Caco-2 (cell line): ENCODE measurements at regions not wholly inside any gene's neighbourhood (a gene's known extent, or its start where the extent isn't known, plus 50 kb on each side); places are given as distances from the start of the nearest gene placed in this dataset.

Source experiments
- BruUV-seq: library from RNA; stranded (reverse); fragments of 400-500 nt; replicated peaks from 2 replicates; lab custom pipeline; 2021; lab: Mats Ljungman, UMichigan
- CTCF ChIA-PET: fragments of 300-600 bp; sonication (Branson Sonifier 250); formaldehyde crosslinking; loops from one replicate; lab custom pipeline; 2022; ENCODE audit warnings: antibody characterized with exemption; lab: Charles Lee
- POLR2A ChIA-PET: fragments of 300-600 bp; sonication (Branson Sonifier 250); formaldehyde crosslinking; loops from one replicate; lab custom pipeline; 2022; ENCODE audit warnings: antibody characterized with exemption; lab: Charles Lee
- DNase-seq, 2 experiments: peaks; one replicate each; pipeline versions ENCODE4 v3.0.0 to v3.0.0-alpha.2; 2020 to 2022
- H3K27me3 ChIP-seq: replicated peaks from 2 replicates; pipeline ENCODE4 v1.6.0; 2011; ENCODE audit warnings: low read length; ENCODE audit not compliant: control insufficient read depth, insufficient read depth
- H3K36me3 ChIP-seq: 2 replicates; pipeline ENCODE4 v1.5.1; 2011; ENCODE audit warnings: low read length; ENCODE audit not compliant: control insufficient read depth, insufficient read depth
- H3K4me1 ChIP-seq: fragments of 250-450 bp; sonication (Bioruptor Pico); 2 replicates; pipeline ENCODE4 v1.5.1; 2020; ENCODE audit warnings: mild to moderate bottlenecking
- H3K4me3 ChIP-seq: 2 replicates; pipeline ENCODE4 v1.5.1; 2011; ENCODE audit warnings: low read depth, mild to moderate bottlenecking, control low read depth, low read length
- H3K9me3 ChIP-seq: fragments of 250-450 bp; sonication (Bioruptor Pico); 2 replicates; pipeline ENCODE4 v1.5.1; 2020; ENCODE audit warnings: mild to moderate bottlenecking, moderate library complexity
- H3K27ac Mint-ChIP-seq: one replicate; pipeline ENCODE4 v1.8.0; 2022; ENCODE audit warnings: mixed read lengths; ENCODE audit not compliant: unreplicated experiment
- H3K27me3 Mint-ChIP-seq: one replicate; pipeline ENCODE4 v1.8.0; 2022; ENCODE audit warnings: mixed read lengths; ENCODE audit not compliant: insufficient read depth, unreplicated experiment
- H3K36me3 Mint-ChIP-seq: one replicate; pipeline ENCODE4 v1.8.0; 2022; ENCODE audit warnings: mild to moderate bottlenecking, mixed read lengths; ENCODE audit not compliant: insufficient read depth, unreplicated experiment
- H3K4me1 Mint-ChIP-seq: one replicate; pipeline ENCODE4 v1.8.0; 2022; ENCODE audit warnings: low read depth, mixed read lengths; ENCODE audit not compliant: unreplicated experiment
- H3K4me3 Mint-ChIP-seq: one replicate; pipeline ENCODE4 v1.8.0; 2022; ENCODE audit warnings: mild to moderate bottlenecking, moderate library complexity, mixed read lengths; ENCODE audit not compliant: unreplicated experiment
- H3K9me3 Mint-ChIP-seq: one replicate; pipeline ENCODE4 v1.8.0; 2022; ENCODE audit warnings: mixed read lengths; ENCODE audit not compliant: unreplicated experiment
- intact Hi-C: fragments of 100-400 bp; cut with micrococcal nuclease; formaldehyde crosslinking; loops from one replicate; pipeline ENCODE4 v1.10.0; 2022; ENCODE audit not compliant: unreplicated experiment
- TF ChIP-seq, protein P1 (sequence below), 2 experiments: fragments of 200-600 bp in 1 of 2; IDR thresholded peaks; 1 replicate in 1 of 2; 2 replicates in 1 of 2; pipeline versions ENCODE4 v1.5.1 to v1.8.0; 2011 to 2022; ENCODE audit warnings: antibody characterized with exemption in 1 of 2, control low read depth in 1 of 2, inconsistent platforms in 1 of 2, low read depth in 1 of 2, low read length in 1 of 2, mild to moderate bottlenecking in 1 of 2, moderate library complexity in 1 of 2; ENCODE audit not compliant: insufficient read depth in 1 of 2, severe bottlenecking in 1 of 2, unreplicated experiment in 1 of 2

DNA sequence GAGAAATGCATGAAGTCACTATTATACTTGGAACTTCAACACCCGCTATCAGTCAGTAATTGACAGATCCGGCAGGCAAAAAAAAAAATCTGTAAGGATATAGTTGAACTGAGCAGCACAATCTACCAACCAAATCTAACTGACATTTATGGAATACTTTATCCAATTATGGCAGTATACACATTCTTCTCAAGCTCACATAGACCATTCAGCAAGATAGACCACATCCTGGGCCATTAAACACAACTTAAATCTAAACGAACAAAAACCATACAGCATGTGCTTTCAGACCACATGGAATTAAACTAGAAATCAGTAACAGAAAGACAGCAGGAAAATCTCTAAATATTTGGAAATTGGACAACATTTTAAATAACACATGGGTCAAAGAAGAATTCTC, 112.7 kb downstream of the MPP7 start:
- no peaks in the 10 kb centered on the region for H3K27me3 ChIP-seq
- Mint-ChIP-seq H3K4me3 (no peak overlapping the region), H3K27ac (no peak overlapping the region), H3K4me1 (peaks cover 7% of the 10 kb centered on the region), H3K9me3 (no peaks in the 10 kb centered on the region), H3K27me3 (no peaks in the 10 kb centered on the region), H3K36me3 (no peaks in the 10 kb centered on the region)
- intact Hi-C loops = no loop called here
- no TSS peak for BruUV-seq
- H3K9me3 ChIP-seq = no peaks in the 10 kb centered on the region
- TF ChIP-seq, protein P1, sequence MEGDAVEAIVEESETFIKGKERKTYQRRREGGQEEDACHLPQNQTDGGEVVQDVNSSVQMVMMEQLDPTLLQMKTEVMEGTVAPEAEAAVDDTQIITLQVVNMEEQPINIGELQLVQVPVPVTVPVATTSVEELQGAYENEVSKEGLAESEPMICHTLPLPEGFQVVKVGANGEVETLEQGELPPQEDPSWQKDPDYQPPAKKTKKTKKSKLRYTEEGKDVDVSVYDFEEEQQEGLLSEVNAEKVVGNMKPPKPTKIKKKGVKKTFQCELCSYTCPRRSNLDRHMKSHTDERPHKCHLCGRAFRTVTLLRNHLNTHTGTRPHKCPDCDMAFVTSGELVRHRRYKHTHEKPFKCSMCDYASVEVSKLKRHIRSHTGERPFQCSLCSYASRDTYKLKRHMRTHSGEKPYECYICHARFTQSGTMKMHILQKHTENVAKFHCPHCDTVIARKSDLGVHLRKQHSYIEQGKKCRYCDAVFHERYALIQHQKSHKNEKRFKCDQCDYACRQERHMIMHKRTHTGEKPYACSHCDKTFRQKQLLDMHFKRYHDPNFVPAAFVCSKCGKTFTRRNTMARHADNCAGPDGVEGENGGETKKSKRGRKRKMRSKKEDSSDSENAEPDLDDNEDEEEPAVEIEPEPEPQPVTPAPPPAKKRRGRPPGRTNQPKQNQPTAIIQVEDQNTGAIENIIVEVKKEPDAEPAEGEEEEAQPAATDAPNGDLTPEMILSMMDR (IDR thresholded peaks at IDR 0.05; ENCODE audit: insufficient read depth in 1 of 2, low read depth in 1 of 2, low read length in 1 of 2, severe bottlenecking in 1 of 2, unreplicated experiment in 1 of 2) = no peak
- no peak overlapping the region for H3K4me3 ChIP-seq
- ChIA-PET POLR2A (no interaction called here), CTCF (no interaction called here)
- DNase-seq = no peak
- no peaks in the 10 kb centered on the region for H3K4me1 ChIP-seq
- H3K36me3 ChIP-seq = no peaks in the 10 kb centered on the region

DNA sequence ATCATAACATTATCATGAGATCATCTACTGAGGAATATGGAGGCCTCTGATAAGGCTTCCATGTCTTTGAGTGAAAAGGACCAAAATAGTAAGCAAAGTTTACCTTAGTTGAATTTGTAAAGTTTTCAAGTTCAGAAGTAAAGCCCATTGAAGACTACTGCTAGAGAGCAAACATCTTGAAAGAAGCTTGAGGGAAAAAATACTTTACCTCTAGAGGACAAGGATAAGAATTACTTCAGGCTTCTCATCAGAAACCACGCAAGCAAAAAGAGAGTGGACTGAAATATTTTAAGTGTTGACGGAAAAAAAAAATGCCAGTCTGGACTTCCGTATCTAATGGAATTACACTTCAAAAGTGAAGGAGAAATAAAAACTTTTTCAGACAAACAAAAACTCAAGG, 114.3 kb downstream of the MPP7 start:
- CTCF ChIA-PET = no interaction called here
- POLR2A ChIA-PET = no interaction called here
- H3K36me3 ChIP-seq = no peaks in the 10 kb centered on the region
- H3K27ac Mint-ChIP-seq = no peak overlapping the region
- no peaks in the 10 kb centered on the region for H3K4me1 ChIP-seq
- DNase-seq = no peak
- no peaks in the 10 kb centered on the region for H3K9me3 ChIP-seq
- no peaks in the 10 kb centered on the region for H3K9me3 Mint-ChIP-seq
- H3K27me3 Mint-ChIP-seq = no peaks in the 10 kb centered on the region
- no peaks in the 10 kb centered on the region for H3K36me3 Mint-ChIP-seq
- no peak overlapping the region for H3K4me3 Mint-ChIP-seq
- TF ChIP-seq, protein P1 (IDR thresholded peaks at IDR 0.05; ENCODE audit: insufficient read depth in 1 of 2, low read depth in 1 of 2, low read length in 1 of 2, severe bottlenecking in 1 of 2, unreplicated experiment in 1 of 2) = no peak
- intact Hi-C loops = no loop called here
- peaks cover 7% of the 10 kb centered on the region for H3K4me1 Mint-ChIP-seq
- no TSS peak for BruUV-seq
- no peaks in the 10 kb centered on the region for H3K27me3 ChIP-seq
- no peak overlapping the region for H3K4me3 ChIP-seq

DNA sequence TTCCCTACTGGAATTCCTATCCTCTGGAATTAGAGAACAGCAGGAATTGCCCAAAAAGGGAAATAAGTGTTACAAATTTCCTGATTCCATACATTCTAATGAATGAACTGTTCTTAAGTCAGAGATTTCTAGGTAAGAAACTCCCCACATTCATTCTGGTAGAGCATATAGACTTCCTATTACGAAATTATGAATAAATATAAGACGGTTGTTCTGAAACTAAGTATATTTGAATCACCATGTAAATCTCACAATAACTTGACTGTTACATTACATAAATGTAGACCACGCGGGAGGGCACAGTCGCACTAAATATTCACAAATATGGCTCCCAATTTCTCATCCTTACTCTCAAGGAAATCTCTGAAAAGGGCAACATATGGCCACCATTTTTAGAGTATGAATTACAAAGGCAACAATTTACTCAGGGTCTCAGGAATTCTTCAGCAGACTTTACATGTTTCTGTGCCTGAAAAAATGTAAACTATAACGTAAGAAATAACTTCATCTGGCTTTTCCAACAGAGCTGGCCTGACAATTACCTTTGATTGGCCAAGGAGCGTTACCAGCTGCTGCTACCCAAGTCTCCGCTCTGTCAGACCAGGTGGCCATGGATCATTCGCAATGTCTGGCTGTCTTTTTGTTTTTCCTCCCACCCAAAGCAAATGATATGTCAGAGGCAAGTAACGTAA, 115.8 kb downstream of the MPP7 start:
- Histone ChIP-seq H3K4me3 (no peak overlapping the region), H3K36me3 (no peaks in the 10 kb centered on the region), H3K9me3 (no peaks in the 10 kb centered on the region), H3K4me1 (no peaks in the 10 kb centered on the region), H3K27me3 (no peaks in the 10 kb centered on the region)
- H3K27me3 Mint-ChIP-seq = no peaks in the 10 kb centered on the region
- TF ChIP-seq, protein P1 (IDR thresholded peaks at IDR 0.05; ENCODE audit: insufficient read depth in 1 of 2, low read depth in 1 of 2, low read length in 1 of 2, severe bottlenecking in 1 of 2, unreplicated experiment in 1 of 2) = no peak
- BruUV-seq = no TSS peak
- H3K36me3 Mint-ChIP-seq = no peaks in the 10 kb centered on the region
- intact Hi-C loops = no loop called here
- POLR2A ChIA-PET = interaction anchor here (0.5 kb wide), 1 partner anchor 116 kb away, joined by 3 read pairs; the partner anchor contains the start of gene MPP7
- CTCF ChIA-PET = no interaction called here
- H3K27ac Mint-ChIP-seq = no peak overlapping the region
- H3K4me1 Mint-ChIP-seq = peaks cover 8% of the 10 kb centered on the region
- DNase-seq = no peak
- H3K4me3 Mint-ChIP-seq = no peak overlapping the region
- H3K9me3 Mint-ChIP-seq = no peaks in the 10 kb centered on the region
